Sigmoid colon (tissue), 4 donors: ENCODE measurements at regions not wholly inside any gene's neighbourhood (a gene's known extent, or its start where the extent isn't known, plus 50 kb on each side); places are given as distances from the start of the nearest gene placed in this dataset.

Experiments
- CTCF ChIP-seq, 4 experiments: fragments of 450-650 bp in 3 of 4; fragments of 200-600 bp in 1 of 4; IDR thresholded peaks; one replicate each; pipeline ENCODE4 v1.5.1; 2016 to 2019; ENCODE audit warnings: antibody characterized with exemption in 4 of 4, mild to moderate bottlenecking in 3 of 4, moderate library complexity in 2 of 4
- POLR2A ChIP-seq, 2 donors: fragments of 450-650 bp; IDR thresholded peaks; one replicate each; pipeline ENCODE4 v1.6.1; 2016; ENCODE audit warnings: antibody characterized with exemption in 2 of 2, mild to moderate bottlenecking in 2 of 2, moderate library complexity in 2 of 2
- POLR2AphosphoS5 ChIP-seq, 4 donors: sonication (generic); formaldehyde crosslinking; IDR thresholded peaks; one replicate each; pipeline ENCODE4 v1.6.1; 2017; ENCODE audit warnings: antibody characterized with exemption in 4 of 4

- TF ChIP-seq POLR2AphosphoS5 (IDR thresholded peaks at IDR 0.05) (no peak), POLR2A (IDR thresholded peaks at IDR 0.05) (no peak), CTCF (IDR thresholded peaks at IDR 0.05) (no peak)
These were observed 615.0 kb downstream of the ANKRD7 start for GRCh38 chr7:118839515-118839914.
